ENCODE measurements at regions not wholly inside any gene's neighbourhood (a gene's known extent, or its start where the extent isn't known, plus 50 kb on each side); places are given as distances from the start of the nearest gene placed in this dataset.

DNA sequence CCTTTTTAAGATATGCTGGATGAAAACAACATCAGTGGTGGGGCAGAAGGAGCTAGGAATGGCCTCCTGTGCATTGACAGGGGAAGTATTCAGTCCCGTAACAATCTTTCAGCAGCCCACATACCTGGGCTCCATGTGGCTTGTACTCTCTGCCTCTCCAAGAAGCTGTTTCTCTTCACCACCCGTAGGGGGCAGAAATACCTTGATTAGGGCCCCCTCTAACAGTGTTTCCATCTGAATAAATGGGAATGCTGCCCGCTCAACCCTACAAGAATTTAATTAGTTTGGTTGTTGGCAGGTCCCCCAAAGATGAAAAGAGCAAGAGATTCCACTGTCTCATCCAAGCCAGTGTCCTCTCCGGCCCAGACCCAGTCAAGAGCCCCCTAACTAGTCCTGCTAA lies 155.2 kb downstream of the SMIM20 start:
- DNase-seq (ENCODE audit: low spot score) = no peak

DNA sequence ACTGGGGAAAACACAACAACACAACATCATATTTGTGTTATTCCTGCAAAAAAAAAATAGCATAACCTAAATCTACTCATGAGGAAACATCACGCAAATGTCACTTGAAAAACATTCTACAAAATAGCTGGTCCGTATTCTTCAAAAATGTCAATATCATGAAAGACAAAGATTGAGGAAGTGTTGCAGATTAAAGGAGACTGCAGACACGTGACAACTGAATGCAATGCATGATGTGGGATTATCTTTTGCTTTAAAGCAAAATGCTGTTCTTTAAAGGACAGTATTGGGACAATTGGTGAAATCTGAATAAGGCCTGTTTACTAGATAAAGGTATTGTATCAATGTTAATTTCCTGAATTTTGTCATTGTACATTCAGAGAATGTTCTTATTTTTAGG lies 157.7 kb downstream of the SMIM20 start:
- no peak for DNase-seq (ENCODE audit: low spot score)

DNA sequence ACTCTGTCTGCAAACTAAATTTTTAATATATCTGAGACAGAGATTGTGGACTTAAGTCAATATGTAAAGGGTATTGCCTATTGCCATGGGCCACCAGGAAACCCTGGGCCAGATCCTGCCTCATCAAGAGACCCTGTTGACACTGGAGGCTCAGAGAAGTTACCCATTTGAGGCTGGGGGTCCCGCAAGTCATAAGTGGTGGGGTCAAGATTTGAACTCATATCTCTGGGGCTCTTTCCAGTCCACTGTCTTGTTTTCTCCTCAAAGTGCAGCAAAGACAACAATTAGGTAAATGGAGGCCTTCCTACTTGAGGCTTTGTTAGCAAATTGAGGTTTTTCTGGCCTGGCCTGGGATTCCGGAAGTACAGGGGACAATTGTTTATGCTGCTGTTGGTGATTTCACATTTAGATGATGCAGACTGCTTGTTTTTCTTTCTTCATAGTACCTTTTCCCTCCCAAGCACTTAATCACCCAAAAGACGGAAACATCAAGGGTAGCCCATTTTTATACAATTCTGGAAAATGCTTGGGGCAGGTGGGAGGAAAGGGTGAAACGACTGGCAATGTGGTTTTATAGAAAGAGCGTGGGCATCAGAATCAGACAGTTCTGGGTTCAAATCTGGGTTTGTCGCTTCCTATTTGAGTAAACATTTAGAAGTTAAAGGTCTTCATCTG lies 160.0 kb downstream of the SMIM20 start:
- no peak for DNase-seq (ENCODE audit: low spot score)

DNA sequence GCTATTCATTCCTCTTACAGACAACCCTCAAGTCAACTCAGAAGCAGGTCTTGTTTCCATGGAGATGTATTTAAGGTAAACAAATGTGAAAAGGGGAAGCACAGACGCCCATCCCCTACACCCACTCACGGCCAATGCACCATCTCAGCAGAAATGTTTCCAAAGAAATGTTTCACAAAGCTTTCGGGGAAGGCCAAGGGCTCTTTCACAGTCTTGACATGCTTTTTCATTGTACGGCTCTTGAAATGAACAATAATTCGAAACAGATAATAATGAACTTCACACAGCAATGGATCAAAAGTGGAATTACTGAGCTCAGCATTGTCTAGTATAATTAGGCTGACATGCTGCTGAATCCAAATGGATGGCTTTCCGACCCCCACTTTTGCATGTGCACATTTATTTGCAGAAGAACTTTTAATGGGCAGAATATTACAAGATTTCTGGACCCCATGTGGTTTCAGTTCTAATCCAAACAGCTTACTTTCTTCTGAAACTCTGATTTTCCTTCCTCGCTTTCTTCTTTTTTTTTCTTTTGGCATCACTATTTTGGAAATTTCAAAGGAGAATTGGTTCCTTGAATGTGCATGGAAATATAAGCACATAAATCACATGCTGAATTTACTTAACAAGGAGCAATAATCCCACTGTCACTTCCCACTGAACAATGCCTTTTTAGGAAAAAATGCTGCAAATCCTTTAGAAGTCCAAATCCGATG lies 160.9 kb downstream of the SMIM20 start:
- no peak for DNase-seq (ENCODE audit: low spot score)

DNA sequence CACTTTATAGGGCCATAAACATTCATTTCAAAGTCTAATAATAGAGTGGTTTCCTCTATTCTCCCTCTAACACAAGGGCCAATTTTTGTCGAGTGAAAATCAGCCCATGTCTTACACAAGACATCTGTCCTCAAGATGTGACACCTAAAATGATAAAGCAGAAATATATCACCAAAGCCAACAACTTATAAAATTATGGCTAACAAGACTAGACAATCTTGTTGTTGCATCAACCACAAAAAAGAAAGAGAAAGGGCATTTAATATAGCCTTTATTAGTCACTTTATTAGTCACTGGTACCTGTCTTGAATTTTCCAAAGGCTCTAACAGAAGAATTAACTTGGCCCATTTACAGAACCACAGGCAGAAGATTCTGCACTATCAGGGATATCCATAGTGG lies 161.6 kb downstream of the SMIM20 start:
- no peak for DNase-seq (ENCODE audit: low spot score)

DNA sequence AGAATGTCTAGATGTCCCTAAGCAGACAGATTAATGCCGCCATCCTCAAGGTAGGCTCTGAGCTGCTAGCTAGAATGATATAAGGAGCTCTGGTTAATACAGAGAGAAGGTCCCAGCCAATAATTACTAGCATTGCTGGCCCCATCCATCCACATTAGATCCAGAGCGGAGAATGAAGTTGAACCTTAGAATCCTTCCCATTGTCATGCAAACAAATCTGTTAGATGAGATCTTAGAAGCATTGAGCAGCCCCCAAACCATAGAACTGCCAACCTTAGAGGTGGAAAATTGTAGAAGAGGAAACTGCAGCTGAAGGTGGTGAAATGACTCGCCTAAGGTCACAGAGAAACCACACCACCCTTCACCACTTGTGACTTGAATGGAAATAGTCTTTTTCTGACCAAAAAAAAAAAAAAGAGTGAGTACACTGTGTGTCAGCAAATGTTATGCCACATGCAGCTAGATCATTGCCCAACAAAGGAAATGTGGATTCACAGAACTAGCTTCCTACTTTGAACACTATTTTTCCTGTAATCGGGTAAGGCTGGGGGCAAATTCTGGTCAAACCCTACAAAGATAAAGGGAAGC lies 162.1 kb downstream of the SMIM20 start:
- no peak for DNase-seq (ENCODE audit: low spot score)

DNA sequence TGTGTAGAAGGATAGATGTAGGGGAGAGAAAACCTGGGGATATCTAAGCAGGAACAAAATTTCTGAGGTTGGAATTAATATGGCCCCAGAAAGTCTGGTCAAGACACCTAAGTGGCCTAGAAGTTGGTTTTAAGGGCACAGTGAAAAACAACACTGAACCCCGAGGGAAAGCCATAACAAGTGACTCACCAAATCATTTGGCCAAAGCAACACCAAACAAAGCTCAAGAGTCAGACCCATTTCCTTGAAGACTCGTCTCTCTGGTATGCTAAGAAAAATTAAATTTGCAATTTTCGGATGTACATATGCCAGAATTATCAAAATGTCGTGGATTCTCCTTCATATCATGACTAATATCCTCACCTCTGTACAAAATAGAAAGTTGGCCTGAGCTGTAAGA lies 162.9 kb downstream of the SMIM20 start:
- DNase-seq (ENCODE audit: low spot score) = no peak

DNA sequence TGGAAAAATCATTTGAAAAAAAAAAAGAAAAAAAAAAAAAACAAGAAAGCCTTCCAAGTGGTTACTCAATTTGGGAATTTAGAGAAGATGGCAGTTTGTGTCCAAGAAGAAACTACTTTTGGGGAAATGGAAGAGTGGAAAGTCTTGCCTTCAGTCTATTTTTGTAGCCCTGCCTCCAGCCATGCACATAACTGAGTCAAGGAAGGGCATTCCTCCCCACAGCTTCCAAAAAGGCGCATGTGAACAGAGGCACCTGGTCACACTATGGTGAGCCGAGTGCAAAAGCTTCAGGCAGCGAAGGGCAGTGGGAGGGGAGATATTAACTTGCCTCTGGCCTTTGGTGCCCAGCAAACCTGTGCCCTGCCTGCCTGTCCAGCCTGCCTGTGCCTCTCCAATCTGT lies 163.7 kb downstream of the SMIM20 start:
- no peak for DNase-seq (ENCODE audit: low spot score)

DNA sequence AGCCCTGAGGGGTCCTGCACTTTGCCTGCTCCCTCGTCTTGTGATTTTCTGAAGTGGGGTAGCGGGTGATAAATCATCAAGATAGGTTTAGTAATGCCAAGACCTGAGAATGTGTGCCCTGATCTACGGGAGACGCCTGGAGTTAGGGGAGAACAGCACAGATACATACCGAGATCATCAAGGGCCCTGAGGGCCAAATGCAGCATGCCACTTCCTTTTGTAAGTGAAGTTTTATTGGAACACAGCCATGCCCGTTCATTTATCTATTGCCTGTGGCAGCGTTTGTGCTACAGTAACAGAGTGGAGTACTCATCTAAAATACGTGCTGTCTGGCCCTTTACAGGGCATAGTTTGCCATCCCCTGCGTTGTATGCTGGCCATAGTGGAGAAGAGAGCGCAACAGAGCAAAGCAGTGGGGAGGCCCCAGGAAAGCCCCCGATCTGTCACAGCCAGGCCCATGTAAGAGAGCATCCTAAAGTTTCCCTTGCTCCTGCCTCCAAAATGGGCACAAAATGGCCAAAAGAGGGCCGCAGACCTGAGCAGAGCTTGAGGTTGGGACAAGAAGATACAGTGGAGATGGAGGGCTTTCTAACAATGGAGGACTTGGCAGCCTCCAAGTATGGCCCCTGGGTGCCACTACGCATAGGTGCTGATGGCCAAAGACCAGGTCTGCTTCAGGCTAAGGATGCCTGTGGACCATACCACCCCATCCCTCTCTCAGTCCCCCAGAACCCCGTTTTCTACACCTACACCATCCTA lies 167.0 kb downstream of the SMIM20 start:
- DNase-seq (ENCODE audit: low spot score) = no peak

DNA sequence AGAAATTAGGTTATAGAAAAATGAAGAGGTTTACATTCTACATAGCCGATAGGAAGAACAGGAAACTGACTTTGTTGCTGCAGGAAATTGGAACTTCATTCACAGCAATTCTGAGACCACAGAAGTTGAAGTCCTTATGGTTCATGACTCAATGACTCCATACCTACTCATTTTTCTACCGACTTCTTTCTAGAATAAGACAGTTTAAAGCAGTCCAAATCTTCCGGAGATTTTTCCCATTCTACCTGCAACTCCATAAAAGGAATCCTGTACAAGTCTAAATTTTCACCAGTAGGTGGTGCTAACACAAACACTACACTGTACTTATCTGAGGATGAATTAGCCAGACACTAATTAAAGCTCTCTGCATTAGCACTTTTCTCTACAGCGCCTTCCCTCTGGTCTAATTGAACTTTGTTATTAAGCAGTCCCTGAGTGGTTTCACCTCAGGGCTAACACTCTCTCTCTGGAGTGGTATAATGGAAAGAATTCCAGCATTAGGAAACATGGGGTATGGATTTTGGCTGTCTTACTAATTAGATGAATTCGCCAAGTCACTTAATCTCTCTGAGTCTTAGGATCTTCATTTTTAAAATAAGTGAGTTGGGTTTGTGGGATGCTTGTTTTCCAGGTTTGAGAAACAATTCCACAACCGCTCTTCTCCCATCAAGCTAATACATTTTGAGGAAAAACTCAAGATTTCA lies 167.9 kb downstream of the SMIM20 start:
- DNase-seq (ENCODE audit: low spot score) = no peak

DNA sequence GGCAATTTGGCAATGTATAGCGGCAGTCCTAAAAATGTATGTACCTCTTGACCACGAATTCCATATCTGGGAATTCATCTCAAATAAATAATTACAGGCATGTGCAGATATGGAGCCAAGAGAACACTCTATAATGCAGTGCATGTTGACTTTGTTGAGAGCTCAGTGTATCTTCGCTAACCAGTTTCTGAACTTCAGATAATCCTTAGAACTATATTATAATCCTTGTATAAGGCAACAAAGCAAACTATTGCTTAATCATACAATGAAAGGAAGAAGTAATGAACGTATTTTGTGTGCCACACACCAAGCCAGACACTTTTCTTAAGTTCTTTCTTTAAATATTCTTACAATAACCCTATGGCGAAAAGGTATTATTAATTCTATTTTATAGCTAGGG lies 168.5 kb downstream of the SMIM20 start:
- no peak for DNase-seq (ENCODE audit: low spot score)

DNA sequence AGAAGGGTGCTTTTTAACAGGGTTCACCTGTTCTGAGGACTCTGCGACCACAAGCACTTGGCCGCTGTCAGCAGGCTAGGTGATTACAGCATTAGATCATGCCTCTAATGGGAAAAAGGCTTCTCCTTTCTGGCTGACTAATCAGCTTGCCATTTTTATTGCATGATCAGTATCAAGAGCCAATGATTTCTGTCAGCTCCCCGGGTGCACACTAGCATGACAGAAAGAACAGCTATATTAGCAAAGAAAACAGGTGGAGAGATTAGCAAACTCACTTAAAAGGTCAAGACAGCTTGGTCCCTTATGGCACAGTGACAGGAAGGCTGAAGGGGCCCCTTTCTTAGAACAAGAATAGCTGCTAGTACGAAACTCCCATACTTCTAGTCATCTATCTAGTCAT lies 170.0 kb downstream of the SMIM20 start:
- DNase-seq (ENCODE audit: low spot score) = no peak

DNA sequence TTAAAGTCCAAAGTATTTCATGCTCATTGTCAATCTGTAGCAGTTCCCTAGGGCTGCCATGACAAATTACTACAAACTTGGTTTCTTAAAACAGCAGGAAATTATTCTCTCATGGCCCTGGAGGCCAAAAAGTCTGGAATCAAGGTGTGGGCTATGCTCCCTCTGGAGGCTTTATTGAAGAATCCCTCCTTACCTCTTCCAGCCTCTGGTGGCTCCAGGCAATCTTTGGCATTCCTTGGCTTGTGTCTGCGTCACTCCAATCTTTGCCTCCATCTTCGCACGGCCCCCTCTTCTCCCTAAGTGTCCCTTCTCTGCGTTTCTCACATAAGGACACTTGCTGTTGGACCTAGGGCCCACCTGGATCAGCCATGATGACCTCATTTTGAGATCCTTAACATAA lies 170.4 kb downstream of the SMIM20 start:
- DNase-seq (ENCODE audit: low spot score) = no peak

DNA sequence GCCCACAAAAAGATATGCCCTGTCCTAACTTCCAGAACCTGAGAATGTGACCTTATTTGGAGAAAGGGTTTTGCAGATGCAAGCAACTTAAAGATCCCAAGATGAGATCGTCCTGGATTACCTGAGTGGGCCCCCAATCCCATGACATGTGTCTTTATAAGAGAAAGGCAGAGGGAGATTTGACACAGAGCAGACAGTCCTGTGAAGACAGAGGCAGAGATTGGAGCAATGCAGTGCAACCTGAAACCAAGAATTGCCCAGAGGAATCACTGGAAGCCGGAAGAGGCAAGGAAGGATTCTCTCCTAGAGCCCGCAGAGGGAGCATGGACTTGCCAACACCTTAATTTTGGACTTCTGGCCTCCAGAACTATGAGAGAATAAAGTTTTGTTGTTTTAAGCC lies 171.5 kb downstream of the SMIM20 start:
- DNase-seq (ENCODE audit: low spot score) = no peak

DNA sequence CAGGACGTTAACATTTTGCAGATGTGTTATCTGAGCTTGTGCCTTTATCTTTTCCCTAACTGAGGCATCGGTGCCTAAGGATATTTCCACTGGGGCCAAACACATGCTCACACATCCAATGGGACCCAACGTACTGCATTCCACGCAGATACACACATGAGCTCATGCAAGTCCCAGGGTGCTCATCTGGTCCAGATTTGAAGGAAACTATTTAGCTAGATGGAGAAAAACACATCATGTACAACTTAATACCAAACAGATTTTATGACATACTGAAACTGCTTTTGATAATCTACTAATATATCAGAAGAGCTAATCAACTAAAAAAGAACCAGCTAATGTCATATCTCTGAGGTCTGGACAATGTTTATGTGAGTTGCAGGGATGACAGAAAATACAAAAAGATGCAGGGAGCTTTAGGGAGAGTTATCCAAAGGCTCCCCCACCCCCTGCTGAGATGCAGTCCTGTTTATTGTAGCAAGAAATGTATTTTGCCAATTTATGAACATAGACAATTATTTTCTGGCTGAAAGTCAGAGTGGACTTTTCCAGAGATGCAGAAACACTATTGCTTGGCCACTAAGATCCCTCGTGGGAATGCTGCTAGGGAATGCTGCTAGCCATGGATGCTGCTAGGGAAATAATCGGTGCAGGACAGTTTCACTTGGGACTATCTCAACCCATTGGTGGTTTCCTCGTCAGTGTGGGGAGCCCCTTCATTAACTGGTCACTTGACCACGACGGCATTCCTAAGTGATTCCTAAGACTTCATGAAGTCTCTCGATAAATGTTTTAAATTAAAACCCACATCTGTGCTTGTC lies 172.8 kb downstream of the SMIM20 start:
- no peak for DNase-seq (ENCODE audit: low spot score)

DNA sequence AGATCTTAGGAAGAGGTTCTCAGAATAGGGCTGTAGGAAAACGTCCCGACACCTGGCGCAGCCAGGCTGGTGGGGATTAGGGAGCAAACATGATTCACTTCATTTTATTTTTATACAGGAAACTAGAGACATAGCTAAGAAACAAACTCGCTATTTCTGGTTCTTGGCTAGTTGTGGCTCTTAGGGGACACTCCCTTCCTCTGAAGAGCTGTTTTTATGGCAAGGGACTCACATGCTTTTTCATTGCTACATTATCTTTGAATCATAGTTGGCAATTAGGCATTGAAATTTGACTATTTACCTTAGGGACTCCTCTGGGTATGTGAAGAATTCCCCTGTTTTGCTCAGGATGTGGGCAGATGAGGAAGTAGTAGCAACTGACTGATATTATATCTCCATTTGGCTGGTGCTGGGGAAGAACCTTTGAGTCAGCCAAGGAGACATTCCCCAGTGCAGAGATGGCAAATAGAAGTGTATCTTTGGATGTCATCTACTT lies 174.5 kb downstream of the SMIM20 start:
- DNase-seq (ENCODE audit: low spot score) = no peak

DNA sequence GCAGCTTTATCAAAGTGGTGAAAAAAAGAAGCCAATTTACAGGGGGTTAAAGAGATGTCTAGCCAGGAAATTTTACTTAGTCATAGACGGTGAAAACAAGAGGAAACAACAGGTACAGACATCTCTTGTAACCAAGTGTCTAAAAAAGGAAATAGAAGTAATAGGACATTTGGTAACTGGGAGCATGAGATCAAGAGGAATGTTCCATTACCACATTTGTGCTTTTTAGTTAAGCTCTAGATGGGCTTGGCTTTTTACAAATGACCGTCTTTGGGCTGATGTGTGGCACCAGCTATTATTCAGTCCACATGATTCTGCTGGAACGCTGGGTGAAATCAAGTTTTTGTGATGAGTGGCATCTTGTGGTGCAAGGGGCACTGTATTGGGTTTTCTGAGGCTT lies 179.5 kb downstream of the SMIM20 start:
- DNase-seq (ENCODE audit: low spot score) = no peak

DNA sequence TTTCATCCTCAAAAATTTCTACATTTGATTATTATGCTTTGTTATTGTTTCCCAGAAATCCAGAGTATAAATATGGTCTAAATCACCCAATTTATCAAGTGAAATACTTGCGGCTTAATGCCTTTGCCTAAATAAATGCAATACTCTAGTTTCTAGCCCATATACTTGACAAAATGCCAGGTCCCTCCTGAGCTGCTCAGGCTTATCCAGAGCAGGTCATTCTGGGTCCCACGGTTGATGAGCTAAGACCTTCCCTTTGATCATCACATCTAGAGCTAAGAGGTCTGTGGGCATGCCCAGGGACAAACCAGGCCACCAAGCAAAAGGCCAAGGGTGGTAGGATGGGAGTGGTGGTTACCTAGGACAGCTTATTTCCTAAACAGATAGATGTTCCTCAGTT lies 180.1 kb downstream of the SMIM20 start:
- no peak for DNase-seq (ENCODE audit: low spot score)

DNA sequence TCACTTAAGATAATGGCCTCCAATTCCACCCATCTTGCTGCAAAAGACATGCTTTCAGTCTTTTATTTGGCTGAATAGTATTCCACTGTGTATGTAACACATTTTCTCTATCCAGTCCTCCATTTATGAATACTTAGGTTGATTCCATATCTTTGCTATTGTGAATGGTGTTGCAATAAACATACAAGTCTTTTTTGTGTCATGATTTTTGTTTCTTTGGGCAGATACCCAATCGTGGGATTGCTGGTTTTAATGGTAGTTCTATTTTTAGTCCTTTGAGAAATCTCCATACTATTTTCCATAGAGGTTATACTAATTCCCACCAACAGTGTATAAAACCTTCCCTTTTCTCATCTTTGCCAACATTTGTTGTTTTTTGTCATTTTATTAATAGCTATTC lies 180.9 kb downstream of the SMIM20 start:
- no peak for DNase-seq (ENCODE audit: low spot score)

DNA sequence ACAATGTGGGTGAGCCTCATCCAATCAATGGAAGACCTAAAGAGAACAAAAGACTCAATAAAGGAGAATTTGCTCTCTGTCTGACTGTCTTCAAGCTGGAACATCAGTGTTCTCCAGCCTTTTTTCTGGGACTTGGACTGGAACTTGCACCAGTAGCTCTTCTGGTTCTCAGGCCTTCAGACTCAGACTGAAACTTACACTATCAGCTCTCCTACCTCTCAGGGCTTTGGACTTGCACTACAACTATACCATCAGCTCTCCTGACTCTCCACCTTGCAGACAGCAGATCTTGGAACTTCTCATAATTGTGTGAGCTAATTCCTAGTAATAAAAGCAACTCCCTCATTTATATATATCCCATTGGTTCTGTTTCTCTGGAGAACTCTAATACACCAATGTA lies 185.9 kb downstream of the SMIM20 start:
- no peak for DNase-seq (ENCODE audit: low spot score)

All from mesenteric fat pad (tissue), 1 donor.